Left renal pelvis (tissue), 4 donors: ENCODE measurements at regions not wholly inside any gene's neighbourhood (a gene's known extent, or its start where the extent isn't known, plus 50 kb on each side); places are given as distances from the start of the nearest gene placed in this dataset.
"Not testable (repeated sequence)": the region's sequence is repeated elsewhere in the genome, so short reads cannot be mapped to it uniquely, and the experiment has no call there.

Source experiments
- DNase-seq, 4 donors: peaks; one replicate each; pipeline ENCODE4 v3.0.0-alpha.2; 2013; ENCODE audit warnings: low read depth in 4 of 4, low spot score in 3 of 4

DNA sequence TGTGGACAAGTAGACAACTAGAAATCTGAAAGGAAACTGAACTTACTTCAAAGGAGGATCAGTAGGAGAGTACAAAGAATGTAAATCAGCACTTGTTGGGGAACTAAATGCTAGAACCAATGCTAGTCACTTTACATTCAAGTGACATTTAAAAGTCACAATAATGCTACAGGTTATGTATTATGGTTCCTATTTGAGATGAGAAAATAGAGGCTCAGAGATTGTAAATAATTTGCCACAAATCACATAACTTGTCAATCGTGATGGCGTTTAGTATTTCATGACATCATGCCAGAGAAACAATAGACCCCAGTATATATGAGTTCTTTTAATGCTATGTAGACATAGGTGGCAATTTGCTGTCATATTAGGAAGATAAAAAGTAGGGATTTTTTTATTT, 467.8 kb upstream of the CBLB start:
- no peak for DNase-seq

- no peak for DNase-seq
Observed at GRCh38 chr3:106337116-106337515, 468.3 kb upstream of the CBLB start.

DNA sequence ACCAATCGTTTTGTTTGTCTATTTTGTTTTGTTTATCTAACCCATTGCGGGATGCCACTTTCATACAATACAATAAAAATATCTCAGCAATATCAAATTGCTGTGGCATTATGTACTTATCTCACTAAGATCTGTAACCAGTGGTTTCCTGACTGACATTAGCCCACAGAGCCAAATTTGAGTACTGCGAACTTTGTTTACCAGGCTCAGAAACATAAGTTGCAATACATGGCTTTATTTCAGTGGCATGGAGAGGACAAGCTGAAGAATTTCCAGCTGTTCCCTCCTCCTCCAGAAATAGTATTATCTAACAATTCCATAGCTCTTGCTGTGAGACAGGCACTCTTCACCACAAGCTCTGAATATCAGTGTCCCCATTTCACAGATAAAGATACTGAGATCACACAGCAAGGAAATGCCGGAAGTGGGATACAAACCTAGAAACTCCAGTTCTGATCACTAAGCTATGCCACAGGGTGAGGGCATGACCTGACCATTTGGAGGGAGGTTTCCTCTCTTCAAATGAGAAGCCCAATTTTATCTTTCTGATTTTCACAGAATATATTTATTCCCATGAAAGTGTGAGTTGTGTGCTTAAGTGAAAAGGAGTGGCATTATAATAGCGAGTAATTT, 469.9 kb upstream of the CBLB start:
- DNase-seq = no peak

DNA sequence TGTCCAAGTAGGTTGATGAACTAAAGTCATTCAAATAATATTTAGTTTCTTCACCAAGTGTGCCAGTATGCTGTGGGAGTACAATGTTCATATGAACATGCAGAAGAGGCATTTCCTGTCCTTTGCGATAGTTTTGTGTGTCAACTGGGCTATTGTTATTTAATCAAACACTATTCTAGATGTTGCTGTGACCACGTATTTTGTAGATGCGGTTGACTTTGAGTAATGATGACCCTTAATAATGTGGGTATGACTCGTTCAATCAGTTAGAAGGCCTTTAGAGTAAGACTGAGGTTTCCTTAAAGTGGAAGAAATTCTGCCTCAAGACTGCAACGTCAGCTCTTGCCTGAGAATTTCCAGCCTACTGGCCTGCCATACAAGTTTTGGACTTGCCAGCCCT, 470.7 kb upstream of the CBLB start:
- no peak for DNase-seq

GRCh38 chr3:106341087-106341486, 472.3 kb upstream of the CBLB start:
- no peak for DNase-seq

GRCh38 chr3:106341586-106342162, 472.9 kb upstream of the CBLB start:
- no peak for DNase-seq

- no peak for DNase-seq
Observed at GRCh38 chr3:106342386-106342785, 473.6 kb upstream of the CBLB start.

- DNase-seq = no peak
Observed at GRCh38 chr3:106343811-106344210, 475.0 kb upstream of the CBLB start.

GRCh38 chr3:106345353-106346027, 476.7 kb upstream of the CBLB start:
- DNase-seq = no peak

- DNase-seq = no peak
Observed at GRCh38 chr3:106347350-106347749, 478.5 kb upstream of the CBLB start.

- no peak for DNase-seq
Observed at GRCh38 chr3:106348139-106348690, 479.4 kb upstream of the CBLB start.

- DNase-seq = no peak
Observed at GRCh38 chr3:106349191-106349881, 480.5 kb upstream of the CBLB start.

- DNase-seq = no peak
Observed at GRCh38 chr3:106355873-106356272, 487.1 kb upstream of the CBLB start.

DNA sequence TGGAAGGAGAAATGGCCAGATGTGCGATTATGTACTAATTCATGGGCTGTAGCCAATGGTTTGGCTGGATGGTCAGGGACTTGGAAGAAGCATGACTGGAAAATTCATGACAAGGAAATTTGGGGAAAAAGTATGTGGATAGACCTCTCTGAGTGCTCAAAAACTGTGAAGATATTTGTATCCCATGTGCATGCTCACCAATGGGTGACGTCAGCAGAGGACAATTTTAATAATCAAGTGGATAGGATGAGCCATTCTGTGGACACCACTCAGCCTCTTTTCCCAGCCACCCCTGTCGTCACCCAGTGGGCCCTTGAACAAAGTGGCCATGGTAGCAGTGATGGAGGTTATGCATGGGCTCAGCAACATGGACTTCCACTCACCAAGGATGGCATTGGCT, 490.9 kb upstream of the CBLB start:
- DNase-seq = no peak

DNA sequence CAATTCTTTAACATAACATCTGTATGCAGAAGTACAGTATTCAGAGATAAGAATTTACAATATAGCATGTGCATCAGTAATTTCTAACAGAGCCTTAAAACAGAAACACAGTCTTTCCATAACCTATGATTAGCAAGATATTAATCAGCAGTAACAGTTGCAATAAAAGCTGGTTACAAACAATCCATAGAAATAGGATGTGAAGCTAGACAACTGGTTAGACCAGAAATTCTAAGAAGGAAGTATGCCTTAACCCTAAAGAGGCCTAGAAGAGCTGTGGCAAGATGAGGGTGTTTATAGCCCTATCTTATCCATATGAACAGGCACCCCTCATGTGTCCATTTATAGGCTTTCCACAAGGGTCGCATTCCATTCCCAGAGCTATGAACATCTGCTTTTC, 492.1 kb upstream of the CBLB start:
- not testable (repeated sequence) for DNase-seq

- DNase-seq = no peak
Observed at GRCh38 chr3:106364477-106364876, 495.7 kb upstream of the CBLB start.

- DNase-seq = no peak
Observed at GRCh38 chr3:106365061-106365691, 496.4 kb upstream of the CBLB start.

DNA sequence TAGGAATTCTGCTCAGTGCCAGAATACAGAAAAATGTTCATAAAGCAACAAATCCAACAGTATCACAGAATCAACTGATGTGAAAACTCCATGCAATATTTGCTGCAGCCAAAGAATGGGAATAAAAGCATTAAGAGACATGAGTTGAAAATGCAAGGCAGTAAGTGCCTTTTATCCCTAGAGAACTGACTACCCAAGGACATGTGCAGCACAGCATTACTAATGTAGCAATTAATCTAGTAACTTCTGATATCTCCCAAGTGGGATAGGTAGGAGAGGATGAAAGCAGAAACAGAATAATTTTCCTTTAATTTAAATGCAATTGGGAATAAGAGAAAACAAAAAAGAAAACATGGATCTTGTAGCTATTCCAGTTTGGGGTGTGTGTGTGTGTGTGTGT, 497.5 kb upstream of the CBLB start:
- no peak for DNase-seq

GRCh38 chr3:106367496-106367895, 498.7 kb upstream of the CBLB start:
- DNase-seq = no peak

DNA sequence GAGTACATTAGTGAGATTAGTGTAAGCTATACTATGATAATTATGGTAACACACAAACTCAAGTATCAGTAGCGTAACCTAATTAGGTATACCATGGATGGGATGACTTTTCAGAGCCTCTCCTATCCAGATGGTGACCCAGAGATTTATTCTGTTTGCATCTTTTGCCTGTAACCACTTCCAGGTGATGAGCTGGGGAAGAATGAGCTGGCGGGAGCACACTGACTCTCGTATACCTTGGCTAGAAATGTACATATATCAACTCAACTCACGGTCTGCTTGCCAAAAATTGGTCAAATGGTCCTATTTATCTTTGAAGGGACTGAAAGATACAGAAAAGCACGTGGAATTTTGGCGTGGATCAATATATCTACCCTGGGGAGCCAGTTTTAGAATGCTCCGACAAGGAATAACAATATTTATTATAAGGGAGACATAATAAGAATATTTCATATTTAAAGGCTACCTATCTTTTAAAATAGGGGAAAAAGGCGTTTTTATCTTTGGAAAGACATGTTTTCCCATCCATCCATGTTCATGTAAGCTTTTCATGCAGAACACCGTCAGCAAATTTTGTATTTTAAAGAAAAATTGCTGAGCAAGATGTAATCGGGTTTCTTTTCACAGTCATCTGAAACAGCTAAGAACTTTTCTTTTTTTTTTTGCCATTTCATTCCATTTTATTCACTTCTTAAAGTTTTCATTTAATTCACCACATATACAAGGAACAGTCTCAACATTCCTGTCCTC, 502.6 kb upstream of the CBLB start:
- DNase-seq = no peak
